Activated naive CD8-positive, alpha-beta T cell treated with anti-CD3 and anti-CD28 coated beads, Interleukin-2, amount 10 ng/mL, durations not matched to agents 7 days and 5 days (primary cell): ENCODE measurements at regions not wholly inside any gene's neighbourhood (a gene's known extent, or its start where the extent isn't known, plus 50 kb on each side); places are given as distances from the start of the nearest gene placed in this dataset.

Experiments used
- ATAC-seq: fragments of 150-1000 bp; cut with Tn5 transposase; one replicate; pipeline ENCODE4 v1.10.0; 2021; ENCODE audit warnings: low read depth, moderate library complexity
- POLR2A ChIA-PET: fragments of 350-600 bp; sonication (Branson Sonifier 250); formaldehyde crosslinking; loops from one replicate; lab custom pipeline; 2021; ENCODE audit warnings: antibody characterized with exemption; lab: Charles Lee
- DNase-seq: peaks from one replicate; pipeline ENCODE4 v3.0.0; 2021
- H3K27ac Mint-ChIP-seq: one replicate; pipeline ENCODE4 v1.8.0; 2022; ENCODE audit warnings: mild to moderate bottlenecking, mixed read lengths
- H3K27me3 Mint-ChIP-seq: one replicate; pipeline ENCODE4 v1.8.0; 2022; ENCODE audit warnings: mild to moderate bottlenecking, moderate library complexity, mixed read lengths
- H3K36me3 Mint-ChIP-seq: one replicate; pipeline ENCODE4 v1.8.0; 2021; ENCODE audit warnings: mild to moderate bottlenecking, mixed read lengths
- H3K4me1 Mint-ChIP-seq: one replicate; pipeline ENCODE4 v1.8.0; 2021; ENCODE audit warnings: mixed read lengths
- H3K4me3 Mint-ChIP-seq: one replicate; pipeline ENCODE4 v1.8.0; 2022; ENCODE audit warnings: mild to moderate bottlenecking, moderate library complexity, mixed read lengths
- H3K9me3 Mint-ChIP-seq: one replicate; pipeline ENCODE4 v1.8.0; 2021; ENCODE audit warnings: mixed read lengths

GRCh38 chr1:175894581-175894980, 151.2 kb upstream of the TNR start:
- Mint-ChIP-seq H3K27ac (no peak overlapping the region), H3K4me1 (no peaks in the 10 kb centered on the region), H3K27me3 (peaks cover 4% of the 10 kb centered on the region), H3K4me3 (no peak overlapping the region), H3K36me3 (peaks cover 3% of the 10 kb centered on the region), H3K9me3 (peaks cover 7% of the 10 kb centered on the region)
- POLR2A ChIA-PET, result no interaction called here
- ATAC-seq, result no peak
- no peak for DNase-seq

- peaks cover 3% of the 10 kb centered on the region for H3K36me3 Mint-ChIP-seq
- H3K27ac Mint-ChIP-seq, result no peak overlapping the region
- no peak for ATAC-seq
- H3K4me1 Mint-ChIP-seq, result no peaks in the 10 kb centered on the region
- H3K27me3 Mint-ChIP-seq, result peaks cover 4% of the 10 kb centered on the region
- POLR2A ChIA-PET, result no interaction called here
- peaks cover 7% of the 10 kb centered on the region for H3K9me3 Mint-ChIP-seq
- no peak for DNase-seq
- no peak overlapping the region for H3K4me3 Mint-ChIP-seq
Observed at GRCh38 chr1:175893192-175893591, 149.8 kb upstream of the TNR start.

- Mint-ChIP-seq H3K27me3 (peaks cover 4% of the 10 kb centered on the region), H3K27ac (no peak overlapping the region), H3K4me3 (no peak overlapping the region), H3K4me1 (no peaks in the 10 kb centered on the region), H3K36me3 (peaks cover 3% of the 10 kb centered on the region), H3K9me3 (peaks cover 7% of the 10 kb centered on the region)
- POLR2A ChIA-PET, result no interaction called here
- ATAC-seq (no peak), DNase-seq (no peak)
Observed at GRCh38 chr1:175892686-175893085, 149.3 kb upstream of the TNR start.

GRCh38 chr1:175891783-175892309, 148.5 kb upstream of the TNR start:
- POLR2A ChIA-PET, result no interaction called here
- peaks cover 3% of the 10 kb centered on the region for H3K36me3 Mint-ChIP-seq
- H3K27me3 Mint-ChIP-seq, result peaks cover 4% of the 10 kb centered on the region
- H3K4me3 Mint-ChIP-seq, result no peak overlapping the region
- DNase-seq (no peak), ATAC-seq (no peak)
- no peak overlapping the region for H3K27ac Mint-ChIP-seq
- H3K4me1 Mint-ChIP-seq, result no peaks in the 10 kb centered on the region
- peaks cover 7% of the 10 kb centered on the region for H3K9me3 Mint-ChIP-seq

GRCh38 chr1:175890958-175891357, 147.6 kb upstream of the TNR start:
- no peak overlapping the region for H3K27ac Mint-ChIP-seq
- ATAC-seq, result no peak
- no peak overlapping the region for H3K4me3 Mint-ChIP-seq
- DNase-seq, result no peak
- H3K9me3 Mint-ChIP-seq, result peaks cover 7% of the 10 kb centered on the region
- H3K4me1 Mint-ChIP-seq, result no peaks in the 10 kb centered on the region
- H3K27me3 Mint-ChIP-seq, result peaks cover 4% of the 10 kb centered on the region
- H3K36me3 Mint-ChIP-seq, result peaks cover 3% of the 10 kb centered on the region
- POLR2A ChIA-PET, result no interaction called here

GRCh38 chr1:175889848-175890247, 146.5 kb upstream of the TNR start:
- no peaks in the 10 kb centered on the region for H3K4me1 Mint-ChIP-seq
- DNase-seq (no peak), ATAC-seq (no peak)
- H3K27me3 Mint-ChIP-seq, result peaks cover 5% of the 10 kb centered on the region
- H3K36me3 Mint-ChIP-seq, result peaks cover 3% of the 10 kb centered on the region
- H3K27ac Mint-ChIP-seq, result no peak overlapping the region
- no peak overlapping the region for H3K4me3 Mint-ChIP-seq
- POLR2A ChIA-PET, result no interaction called here
- peaks cover 3% of the 10 kb centered on the region for H3K9me3 Mint-ChIP-seq

GRCh38 chr1:175888996-175889395, 145.6 kb upstream of the TNR start:
- H3K36me3 Mint-ChIP-seq, result no peaks in the 10 kb centered on the region
- H3K9me3 Mint-ChIP-seq, result no peaks in the 10 kb centered on the region
- DNase-seq (no peak), ATAC-seq (no peak)
- H3K4me3 Mint-ChIP-seq, result no peak overlapping the region
- peaks cover 7% of the 10 kb centered on the region for H3K27me3 Mint-ChIP-seq
- H3K4me1 Mint-ChIP-seq, result no peaks in the 10 kb centered on the region
- POLR2A ChIA-PET, result no interaction called here
- H3K27ac Mint-ChIP-seq, result no peak overlapping the region

- DNase-seq (no peak), ATAC-seq (peak; percentile 61)
- H3K36me3 Mint-ChIP-seq, result no peaks in the 10 kb centered on the region
- H3K4me3 Mint-ChIP-seq, result no peak overlapping the region
- peaks cover 7% of the 10 kb centered on the region for H3K27me3 Mint-ChIP-seq
- H3K4me1 Mint-ChIP-seq, result no peaks in the 10 kb centered on the region
- H3K27ac Mint-ChIP-seq, result no peak overlapping the region
- POLR2A ChIA-PET, result no interaction called here
- no peaks in the 10 kb centered on the region for H3K9me3 Mint-ChIP-seq
Observed at GRCh38 chr1:175887981-175888428, 144.6 kb upstream of the TNR start.

GRCh38 chr1:175887521-175887920, 144.1 kb upstream of the TNR start:
- DNase-seq, result no peak
- no peaks in the 10 kb centered on the region for H3K4me1 Mint-ChIP-seq
- POLR2A ChIA-PET, result no interaction called here
- no peaks in the 10 kb centered on the region for H3K9me3 Mint-ChIP-seq
- ATAC-seq, result no peak
- H3K36me3 Mint-ChIP-seq, result no peaks in the 10 kb centered on the region
- H3K4me3 Mint-ChIP-seq, result no peak overlapping the region
- H3K27ac Mint-ChIP-seq, result no peak overlapping the region
- H3K27me3 Mint-ChIP-seq, result peaks cover 7% of the 10 kb centered on the region

- Mint-ChIP-seq H3K36me3 (no peaks in the 10 kb centered on the region), H3K4me3 (no peak overlapping the region), H3K9me3 (no peaks in the 10 kb centered on the region), H3K27me3 (peaks cover 9% of the 10 kb centered on the region), H3K4me1 (no peaks in the 10 kb centered on the region), H3K27ac (no peak overlapping the region)
- no peak for DNase-seq
- POLR2A ChIA-PET, result no interaction called here
- no peak for ATAC-seq
Observed at GRCh38 chr1:175885326-175885725, 141.9 kb upstream of the TNR start.

GRCh38 chr1:175884369-175884768, 141.0 kb upstream of the TNR start:
- DNase-seq (no peak), ATAC-seq (no peak)
- no peaks in the 10 kb centered on the region for H3K9me3 Mint-ChIP-seq
- H3K36me3 Mint-ChIP-seq, result no peaks in the 10 kb centered on the region
- no peaks in the 10 kb centered on the region for H3K4me1 Mint-ChIP-seq
- no peak overlapping the region for H3K27ac Mint-ChIP-seq
- POLR2A ChIA-PET, result no interaction called here
- no peak overlapping the region for H3K4me3 Mint-ChIP-seq
- peaks cover 6% of the 10 kb centered on the region for H3K27me3 Mint-ChIP-seq

GRCh38 chr1:175882192-175882591, 138.8 kb upstream of the TNR start:
- Mint-ChIP-seq H3K4me1 (no peaks in the 10 kb centered on the region), H3K9me3 (no peaks in the 10 kb centered on the region), H3K4me3 (no peak overlapping the region), H3K27me3 (peaks cover 6% of the 10 kb centered on the region), H3K36me3 (no peaks in the 10 kb centered on the region), H3K27ac (no peak overlapping the region)
- ATAC-seq (no peak), DNase-seq (no peak)
- POLR2A ChIA-PET, result no interaction called here

- no peak overlapping the region for H3K27ac Mint-ChIP-seq
- no peaks in the 10 kb centered on the region for H3K9me3 Mint-ChIP-seq
- no peaks in the 10 kb centered on the region for H3K4me1 Mint-ChIP-seq
- no peaks in the 10 kb centered on the region for H3K36me3 Mint-ChIP-seq
- POLR2A ChIA-PET, result no interaction called here
- ATAC-seq (no peak), DNase-seq (no peak)
- H3K4me3 Mint-ChIP-seq, result no peak overlapping the region
- H3K27me3 Mint-ChIP-seq, result peaks cover 6% of the 10 kb centered on the region
Observed at GRCh38 chr1:175881246-175881976, 138.0 kb upstream of the TNR start.

GRCh38 chr1:175878775-175879174, 135.4 kb upstream of the TNR start:
- Mint-ChIP-seq H3K4me1 (no peaks in the 10 kb centered on the region), H3K4me3 (no peak overlapping the region), H3K36me3 (no peaks in the 10 kb centered on the region), H3K9me3 (no peaks in the 10 kb centered on the region), H3K27me3 (peaks cover 2% of the 10 kb centered on the region), H3K27ac (no peak overlapping the region)
- no peak for DNase-seq
- POLR2A ChIA-PET, result no interaction called here
- ATAC-seq, result no peak
